ENCODE measurements at regions not wholly inside any gene's neighbourhood (a gene's known extent, or its start where the extent isn't known, plus 50 kb on each side); places are given as distances from the start of the nearest gene placed in this dataset.

DNA sequence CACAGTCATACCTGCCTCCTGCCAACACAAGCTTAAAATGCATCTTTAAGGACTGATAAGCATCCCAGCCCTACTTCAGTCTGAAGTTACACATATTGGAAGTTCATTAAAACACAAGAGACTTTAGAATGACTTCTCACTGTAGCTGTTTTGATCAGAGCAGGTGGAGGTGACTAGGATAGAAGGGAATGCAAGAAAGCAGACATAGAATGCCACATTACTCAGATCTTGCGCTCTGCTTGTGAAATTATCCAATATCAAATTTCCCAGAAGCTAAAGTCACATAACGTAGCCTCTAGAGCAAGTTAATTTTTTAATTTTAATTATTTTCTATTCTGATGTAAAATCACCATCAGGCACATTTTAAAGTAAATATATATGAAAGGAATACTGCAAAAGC, 306.5 kb downstream of the PLOD2 start:
- Histone ChIP-seq H3K9me3 (replicated peaks; ENCODE audit: control insufficient read depth, low read depth, low read length) (no peaks in the 10 kb centered on the region), H3K4me3 (ENCODE audit: low read length) (no peak overlapping the region), H3K36me3 (ENCODE audit: control insufficient read depth, insufficient read depth, low read length) (no peaks in the 10 kb centered on the region), H3K27ac (ENCODE audit: low read length) (no peak overlapping the region), H3K4me1 (ENCODE audit: control insufficient read depth, insufficient read depth, low read length) (no peaks in the 10 kb centered on the region), H3K27me3 (ENCODE audit: control insufficient read depth, insufficient read depth, low read length) (no peaks in the 10 kb centered on the region)
- WGBS (ENCODE audit: insufficient coverage) = no CpG with 5 or more reads among the region's 2 CpGs
- DNase-seq = no peak

DNA sequence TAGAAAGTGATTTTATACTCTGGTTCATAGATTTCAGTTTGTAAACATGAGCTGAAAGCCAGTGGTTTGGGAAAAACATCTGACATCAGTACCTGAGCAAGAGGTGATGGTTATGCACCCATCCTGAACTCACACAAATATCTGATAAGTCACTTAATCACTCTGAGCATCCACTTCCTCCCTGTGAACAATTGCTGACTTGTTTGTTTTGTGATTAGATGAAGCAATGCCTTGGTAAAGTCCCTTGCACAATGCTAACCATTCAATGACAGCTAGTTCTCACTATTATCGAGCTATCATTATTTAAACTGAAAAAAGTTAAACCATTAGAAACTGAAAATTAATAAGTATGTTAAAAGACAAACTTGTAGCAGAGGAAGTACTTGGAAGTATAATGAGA, 303.0 kb downstream of the PLOD2 start:
- no peak for DNase-seq
- Histone ChIP-seq H3K4me3 (ENCODE audit: low read length) (no peak overlapping the region), H3K27me3 (ENCODE audit: control insufficient read depth, insufficient read depth, low read length) (no peaks in the 10 kb centered on the region), H3K27ac (ENCODE audit: low read length) (no peak overlapping the region), H3K36me3 (ENCODE audit: control insufficient read depth, insufficient read depth, low read length) (no peaks in the 10 kb centered on the region), H3K4me1 (ENCODE audit: control insufficient read depth, insufficient read depth, low read length) (no peaks in the 10 kb centered on the region), H3K9me3 (replicated peaks; ENCODE audit: control insufficient read depth, low read depth, low read length) (no peaks in the 10 kb centered on the region)
- no CpG with 5 or more reads among the region's 1 CpG for WGBS (ENCODE audit: insufficient coverage)

DNA sequence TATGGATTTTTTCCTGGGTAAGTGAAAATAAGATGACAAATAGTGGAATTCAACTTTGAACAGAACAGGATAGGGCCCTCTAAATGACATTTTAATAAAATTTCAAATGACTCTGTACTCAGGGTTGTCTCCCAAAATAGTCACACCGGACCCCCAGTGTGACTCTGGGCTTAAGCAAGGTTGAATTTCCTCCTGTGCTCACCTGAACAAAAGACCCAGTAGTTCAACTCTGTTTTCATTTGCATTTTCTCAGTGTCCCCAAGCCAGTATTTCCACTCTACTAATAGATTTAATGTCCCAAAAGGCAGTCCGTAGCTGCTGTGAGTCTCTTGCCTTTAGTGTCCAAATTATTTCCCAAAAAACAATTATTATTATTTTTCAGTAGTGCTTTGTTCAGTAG, 296.6 kb downstream of the PLOD2 start:
- Histone ChIP-seq H3K4me1 (ENCODE audit: control insufficient read depth, insufficient read depth, low read length) (peaks cover 2% of the 10 kb centered on the region), H3K27me3 (ENCODE audit: control insufficient read depth, insufficient read depth, low read length) (no peaks in the 10 kb centered on the region), H3K36me3 (ENCODE audit: control insufficient read depth, insufficient read depth, low read length) (no peaks in the 10 kb centered on the region), H3K9me3 (replicated peaks; ENCODE audit: control insufficient read depth, low read depth, low read length) (no peaks in the 10 kb centered on the region), H3K27ac (ENCODE audit: low read length) (no peak overlapping the region), H3K4me3 (ENCODE audit: low read length) (no peak overlapping the region)
- no peak for DNase-seq
- WGBS (ENCODE audit: insufficient coverage) = 80% methylated on average over 1 of the region's 2 CpGs

DNA sequence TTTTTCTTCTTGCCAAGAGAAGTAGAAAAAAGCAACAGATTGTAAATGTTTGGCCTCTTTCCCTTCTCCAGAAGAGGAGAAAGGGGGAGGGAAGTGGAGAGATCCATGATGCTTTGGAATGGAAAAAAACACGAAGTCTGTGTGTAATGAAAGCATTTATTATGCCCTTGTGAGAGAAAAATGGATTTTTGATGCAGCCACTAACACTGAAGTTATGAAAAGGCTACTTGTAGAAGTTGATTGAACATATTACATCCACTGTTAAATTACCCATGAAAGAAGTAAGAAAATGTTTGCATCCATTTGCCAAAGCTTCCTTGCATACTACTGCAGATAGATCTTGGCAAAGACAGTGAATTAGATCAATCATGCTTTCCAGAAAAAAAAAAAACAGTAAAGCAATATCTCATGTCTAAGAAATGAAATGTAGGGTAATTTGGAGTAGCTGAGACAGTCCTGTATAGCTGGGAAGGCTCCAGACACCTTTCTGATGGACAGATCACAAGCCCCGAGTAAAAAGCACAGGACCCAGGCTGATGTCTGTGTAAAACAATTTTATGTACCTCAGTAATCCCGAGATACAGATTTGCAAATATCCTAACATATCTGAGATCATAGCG, 295.5 kb downstream of the PLOD2 start:
- peaks cover 2% of the 10 kb centered on the region for H3K4me1 ChIP-seq (ENCODE audit: control insufficient read depth, insufficient read depth, low read length)
- no peaks in the 10 kb centered on the region for H3K27me3 ChIP-seq (ENCODE audit: control insufficient read depth, insufficient read depth, low read length)
- H3K9me3 ChIP-seq (replicated peaks; ENCODE audit: control insufficient read depth, low read depth, low read length) = no peaks in the 10 kb centered on the region
- peak; percentile 94 for DNase-seq
- no peaks in the 10 kb centered on the region for H3K36me3 ChIP-seq (ENCODE audit: control insufficient read depth, insufficient read depth, low read length)
- WGBS (ENCODE audit: insufficient coverage) = 0% methylated on average over 1 of the region's 4 CpGs
- no peak overlapping the region for H3K4me3 ChIP-seq (ENCODE audit: low read length)
- H3K27ac ChIP-seq (ENCODE audit: low read length) = peak overlapping the region; percentile 66

DNA sequence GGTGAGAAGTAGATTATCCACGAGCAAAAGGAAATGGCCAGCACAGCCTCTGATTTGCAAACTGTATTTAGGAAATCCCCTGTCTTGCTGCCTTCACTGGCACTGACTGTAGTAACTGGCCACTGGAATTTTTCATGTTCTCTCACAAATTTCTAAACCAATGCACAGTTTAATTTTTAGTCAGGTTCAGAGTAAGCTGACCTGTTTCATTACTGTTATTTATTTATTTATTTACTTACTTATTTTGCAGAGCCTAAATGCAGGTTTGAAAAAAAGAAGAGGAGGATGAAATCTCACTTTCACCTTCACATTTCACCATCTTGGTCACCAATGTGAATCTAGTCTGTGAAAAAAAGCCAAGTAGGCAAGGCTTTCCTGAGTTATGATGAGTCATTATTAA, 291.0 kb downstream of the PLOD2 start:
- no peaks in the 10 kb centered on the region for H3K36me3 ChIP-seq (ENCODE audit: control insufficient read depth, insufficient read depth, low read length)
- no peaks in the 10 kb centered on the region for H3K27me3 ChIP-seq (ENCODE audit: control insufficient read depth, insufficient read depth, low read length)
- H3K9me3 ChIP-seq (replicated peaks; ENCODE audit: control insufficient read depth, low read depth, low read length) = no peaks in the 10 kb centered on the region
- no peak overlapping the region for H3K27ac ChIP-seq (ENCODE audit: low read length)
- WGBS (ENCODE audit: insufficient coverage) = 22% methylated on average over 1 of the region's 1 CpG
- peaks cover 2% of the 10 kb centered on the region for H3K4me1 ChIP-seq (ENCODE audit: control insufficient read depth, insufficient read depth, low read length)
- DNase-seq = no peak
- H3K4me3 ChIP-seq (ENCODE audit: low read length) = no peak overlapping the region

DNA sequence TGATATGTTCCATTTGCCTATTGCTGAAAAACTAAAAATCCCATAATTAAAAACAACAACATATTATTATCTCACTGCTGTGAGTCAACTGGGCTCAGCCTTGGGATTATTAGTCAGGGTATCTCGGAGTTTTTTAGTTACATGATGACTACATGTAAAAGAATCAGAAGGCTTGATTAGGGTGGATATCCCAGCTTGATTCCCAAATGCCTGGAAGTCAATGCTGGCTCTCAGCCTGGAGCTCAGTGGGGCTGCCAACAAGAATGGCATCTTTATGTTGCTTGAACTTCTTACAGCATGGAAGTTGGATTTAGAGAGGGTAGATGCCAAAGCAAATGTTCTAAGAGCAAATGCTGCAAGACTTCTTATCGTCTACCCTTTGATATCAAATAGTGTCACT, 278.5 kb downstream of the PLOD2 start:
- 67% methylated on average over 1 of the region's 2 CpGs for WGBS (ENCODE audit: insufficient coverage)
- H3K27me3 ChIP-seq (ENCODE audit: control insufficient read depth, insufficient read depth, low read length) = no peaks in the 10 kb centered on the region
- no peaks in the 10 kb centered on the region for H3K4me1 ChIP-seq (ENCODE audit: control insufficient read depth, insufficient read depth, low read length)
- no peaks in the 10 kb centered on the region for H3K36me3 ChIP-seq (ENCODE audit: control insufficient read depth, insufficient read depth, low read length)
- DNase-seq = no peak
- H3K9me3 ChIP-seq (replicated peaks; ENCODE audit: control insufficient read depth, low read depth, low read length) = peaks cover 2% of the 10 kb centered on the region
- no peak overlapping the region for H3K27ac ChIP-seq (ENCODE audit: low read length)
- no peak overlapping the region for H3K4me3 ChIP-seq (ENCODE audit: low read length)

DNA sequence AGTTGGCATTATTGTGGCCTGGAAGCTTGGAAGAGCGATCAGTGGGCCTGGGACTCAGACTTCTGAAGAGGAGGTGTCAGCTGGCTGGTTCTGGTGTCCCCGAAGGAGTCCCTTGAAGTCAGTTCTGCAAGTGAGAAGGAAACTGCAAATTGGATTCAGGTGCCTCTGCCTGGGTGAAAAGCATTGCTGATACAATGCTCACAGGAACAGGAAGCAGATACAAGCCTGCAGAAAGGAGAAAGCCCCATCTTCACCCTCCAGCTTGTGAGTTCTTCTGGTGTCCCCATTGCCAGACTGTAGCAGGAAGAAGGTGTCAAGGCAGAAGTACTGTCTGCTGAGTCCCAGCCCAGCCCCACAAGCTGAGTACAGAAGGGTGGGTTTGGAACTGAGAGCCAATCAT, 271.3 kb downstream of the PLOD2 start:
- H3K27ac ChIP-seq (ENCODE audit: low read length) = no peak overlapping the region
- H3K4me1 ChIP-seq (ENCODE audit: control insufficient read depth, insufficient read depth, low read length) = no peaks in the 10 kb centered on the region
- no peak for DNase-seq
- 40% methylated on average over 2 of the region's 2 CpGs for WGBS (ENCODE audit: insufficient coverage)
- no peaks in the 10 kb centered on the region for H3K9me3 ChIP-seq (replicated peaks; ENCODE audit: control insufficient read depth, low read depth, low read length)
- H3K36me3 ChIP-seq (ENCODE audit: control insufficient read depth, insufficient read depth, low read length) = no peaks in the 10 kb centered on the region
- H3K4me3 ChIP-seq (ENCODE audit: low read length) = no peak overlapping the region
- no peaks in the 10 kb centered on the region for H3K27me3 ChIP-seq (ENCODE audit: control insufficient read depth, insufficient read depth, low read length)

DNA sequence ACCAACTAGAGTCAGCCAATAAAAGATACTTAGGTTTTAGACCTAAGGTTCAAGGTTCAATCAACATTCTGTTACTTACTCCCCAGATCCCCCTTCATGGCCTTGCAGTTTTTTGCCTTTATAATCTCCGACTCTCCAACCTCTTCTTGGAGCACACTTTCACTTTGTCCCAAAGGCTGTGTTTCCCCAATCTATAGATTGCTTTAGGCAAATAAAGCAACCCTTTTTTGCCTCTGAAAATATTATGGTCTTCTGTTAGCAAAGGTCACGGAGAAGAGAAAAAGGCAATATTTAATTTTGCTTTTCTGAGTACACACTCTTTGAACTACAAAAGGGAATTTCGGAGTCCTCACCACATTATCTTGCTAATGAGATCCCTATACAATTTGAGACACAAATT, 268.1 kb downstream of the PLOD2 start:
- no peak for DNase-seq
- Histone ChIP-seq H3K4me1 (ENCODE audit: control insufficient read depth, insufficient read depth, low read length) (no peaks in the 10 kb centered on the region), H3K27me3 (ENCODE audit: control insufficient read depth, insufficient read depth, low read length) (no peaks in the 10 kb centered on the region)

DNA sequence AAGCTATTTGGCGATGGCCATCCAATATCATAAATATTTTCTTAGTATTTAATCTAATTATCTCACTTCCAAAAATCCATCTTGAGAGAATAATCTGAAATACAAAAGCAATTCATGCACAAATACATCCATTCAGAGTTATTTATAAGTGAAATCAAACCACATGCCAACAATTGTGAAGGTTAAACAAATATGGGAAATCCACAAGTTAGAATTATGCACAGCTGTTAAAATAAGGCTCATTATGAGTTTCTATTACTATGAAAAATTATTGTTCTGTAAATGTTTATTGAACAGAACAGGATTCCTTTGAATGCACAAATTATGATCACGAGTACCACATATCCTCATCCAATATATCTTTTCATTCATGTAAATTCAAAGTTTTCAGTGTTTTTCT, 267.7 kb downstream of the PLOD2 start:
- Histone ChIP-seq H3K36me3 (ENCODE audit: control insufficient read depth, insufficient read depth, low read length) (no peaks in the 10 kb centered on the region), H3K9me3 (replicated peaks; ENCODE audit: control insufficient read depth, low read depth, low read length) (no peaks in the 10 kb centered on the region), H3K27me3 (ENCODE audit: control insufficient read depth, insufficient read depth, low read length) (no peaks in the 10 kb centered on the region), H3K27ac (ENCODE audit: low read length) (no peak overlapping the region), H3K4me1 (ENCODE audit: control insufficient read depth, insufficient read depth, low read length) (no peaks in the 10 kb centered on the region), H3K4me3 (ENCODE audit: low read length) (no peak overlapping the region)
- no CpG with 5 or more reads among the region's 2 CpGs for WGBS (ENCODE audit: insufficient coverage)
- DNase-seq = no peak

More for the DNA sequence above, 268.1 kb downstream of the PLOD2 start:
- Histone ChIP-seq H3K27ac (ENCODE audit: low read length) (no peak overlapping the region), H3K36me3 (ENCODE audit: control insufficient read depth, insufficient read depth, low read length) (no peaks in the 10 kb centered on the region), H3K9me3 (replicated peaks; ENCODE audit: control insufficient read depth, low read depth, low read length) (no peaks in the 10 kb centered on the region), H3K4me3 (ENCODE audit: low read length) (no peak overlapping the region)
- WGBS (ENCODE audit: insufficient coverage) = 71% methylated on average over 1 of the region's 3 CpGs

DNA sequence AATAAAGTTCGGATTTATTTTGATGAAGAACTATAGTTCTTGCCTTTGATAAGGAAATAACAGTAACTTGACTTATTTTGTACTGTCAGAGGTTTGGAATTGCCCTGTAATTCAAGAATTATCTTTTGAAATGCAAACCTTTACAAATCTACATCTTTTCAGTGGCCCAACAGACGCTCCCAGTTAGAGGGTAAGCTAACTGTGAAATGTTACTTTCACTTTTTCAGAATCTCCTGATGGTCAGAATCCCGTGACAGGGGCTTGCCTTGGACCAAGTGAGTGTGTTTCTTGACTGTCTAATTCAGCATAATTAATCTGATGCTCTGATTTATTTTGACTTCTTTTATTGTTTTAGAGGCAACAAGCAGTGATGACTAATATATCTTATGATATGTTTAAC, 262.5 kb downstream of the PLOD2 start:
- no peak overlapping the region for H3K27ac ChIP-seq (ENCODE audit: low read length)
- no peaks in the 10 kb centered on the region for H3K27me3 ChIP-seq (ENCODE audit: control insufficient read depth, insufficient read depth, low read length)
- no CpG with 5 or more reads among the region's 3 CpGs for WGBS (ENCODE audit: insufficient coverage)
- no peak overlapping the region for H3K4me3 ChIP-seq (ENCODE audit: low read length)
- no peaks in the 10 kb centered on the region for H3K9me3 ChIP-seq (replicated peaks; ENCODE audit: control insufficient read depth, low read depth, low read length)
- H3K4me1 ChIP-seq (ENCODE audit: control insufficient read depth, insufficient read depth, low read length) = no peaks in the 10 kb centered on the region
- peak; percentile 34 for DNase-seq
- no peaks in the 10 kb centered on the region for H3K36me3 ChIP-seq (ENCODE audit: control insufficient read depth, insufficient read depth, low read length)

DNA sequence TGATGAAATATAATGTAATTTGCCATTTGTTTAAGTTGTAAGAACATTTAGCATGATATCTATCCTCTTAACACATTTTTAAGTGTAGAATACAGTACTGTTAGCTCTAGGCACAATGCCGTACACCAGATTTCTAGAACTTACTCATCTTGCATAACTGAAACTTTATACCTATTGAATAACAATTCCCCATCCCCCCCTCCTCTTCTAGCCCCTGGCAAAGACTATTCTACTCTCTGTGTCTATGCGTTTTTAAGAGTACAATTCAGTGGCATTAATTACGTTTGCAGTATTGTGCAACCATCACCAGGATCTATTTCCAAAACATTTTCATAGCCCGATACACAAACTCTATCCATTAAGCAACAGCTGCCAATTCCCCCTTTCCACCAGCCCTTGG, 261.7 kb downstream of the PLOD2 start:
- Histone ChIP-seq H3K4me3 (ENCODE audit: low read length) (no peak overlapping the region), H3K9me3 (replicated peaks; ENCODE audit: control insufficient read depth, low read depth, low read length) (no peaks in the 10 kb centered on the region), H3K27me3 (ENCODE audit: control insufficient read depth, insufficient read depth, low read length) (no peaks in the 10 kb centered on the region), H3K36me3 (ENCODE audit: control insufficient read depth, insufficient read depth, low read length) (no peaks in the 10 kb centered on the region), H3K27ac (ENCODE audit: low read length) (no peak overlapping the region), H3K4me1 (ENCODE audit: control insufficient read depth, insufficient read depth, low read length) (no peaks in the 10 kb centered on the region)
- no peak for DNase-seq
- 49% methylated on average over 3 of the region's 4 CpGs for WGBS (ENCODE audit: insufficient coverage)

Measured in muscle of leg (tissue), 3 donors.